SK-N-MC (cell line): ENCODE measurements at regions not wholly inside any gene's neighbourhood (a gene's known extent, or its start where the extent isn't known, plus 50 kb on each side); places are given as distances from the start of the nearest gene placed in this dataset.

Experiments
- DNase-seq: peaks from one replicate; pipeline ENCODE4 v3.0.0-alpha.2; 2011; ENCODE audit warnings: low read depth, low spot score
- H3K27ac ChIP-seq: fragments of 200-600 bp; sonication (generic); 2 replicates; pipeline ENCODE4 v1.5.1; 2016; ENCODE audit warnings: mixed run types
- H3K36me3 ChIP-seq: fragments of 200-600 bp; sonication (generic); 2 replicates; pipeline ENCODE4 v1.6.1; 2017; ENCODE audit warnings: antibody characterized with exemption, low read length, mixed read lengths; ENCODE audit not compliant: insufficient read depth
- H3K4me3 ChIP-seq: fragments of 200-600 bp; sonication (generic); 2 replicates; pipeline ENCODE4 v1.5.1; 2016
- H3K9ac ChIP-seq: fragments of 200-600 bp; sonication (generic); 2 replicates; pipeline ENCODE4 v1.8.0; 2017; ENCODE audit warnings: mixed run types, mixed read lengths; ENCODE audit not compliant: insufficient read length
- H3K9me3 ChIP-seq: fragments of 200-600 bp; sonication (generic); 2 replicates; pipeline ENCODE4 v1.6.1; 2017; ENCODE audit warnings: low read depth, mild to moderate bottlenecking, antibody characterized with exemption, low read length, moderate library complexity, mixed read lengths
- EZH2 ChIP-seq: fragments of 200-600 bp; sonication (generic); IDR thresholded peaks from one replicate; pipeline ENCODE4 v1.6.1; 2017; ENCODE audit warnings: antibody characterized with exemption
- FOXP2 ChIP-seq: optimal IDR thresholded peaks from 2 replicates; pipeline ENCODE3; 2011; ENCODE audit warnings: mild to moderate bottlenecking, moderate library complexity; ENCODE audit not compliant: insufficient read depth; ENCODE audit errors: extremely low read length, control extremely low read depth
- POLR2AphosphoS5 ChIP-seq: IDR thresholded peaks from 2 replicates; pipeline ENCODE4 v1.6.1; 2012; ENCODE audit warnings: mild to moderate bottlenecking, low read depth, low read length, borderline replicate concordance

DNA sequence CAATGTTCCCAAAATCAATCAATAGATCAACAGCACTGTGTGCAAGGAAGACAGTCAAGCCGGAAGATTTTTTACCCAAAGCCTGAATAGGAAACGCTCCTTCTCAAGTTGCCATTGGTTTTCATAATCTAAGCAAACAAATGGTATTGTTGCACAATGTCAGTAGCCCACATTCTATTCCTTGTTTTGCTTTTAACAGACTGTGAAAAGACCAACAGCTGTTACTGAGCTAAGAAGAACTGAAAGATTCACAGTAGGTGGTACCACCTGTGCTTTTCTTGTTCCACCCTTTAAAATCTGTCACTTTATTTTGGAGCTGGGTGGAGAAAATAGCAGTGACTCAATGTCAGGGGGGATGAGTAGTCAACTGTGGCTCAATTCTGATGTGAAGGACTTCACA, 357.5 kb upstream of the CADM2 start:
- TF ChIP-seq POLR2AphosphoS5: no peak
- no peak for TF ChIP-seq EZH2
- no peak for TF ChIP-seq FOXP2
- no peaks in the 10 kb centered on the region for H3K36me3 ChIP-seq
- no peak overlapping the region for H3K9ac ChIP-seq
- no peak for DNase-seq
- H3K9me3 ChIP-seq: no peaks in the 10 kb centered on the region
- no peak overlapping the region for H3K4me3 ChIP-seq
- H3K27ac ChIP-seq: no peak overlapping the region

DNA sequence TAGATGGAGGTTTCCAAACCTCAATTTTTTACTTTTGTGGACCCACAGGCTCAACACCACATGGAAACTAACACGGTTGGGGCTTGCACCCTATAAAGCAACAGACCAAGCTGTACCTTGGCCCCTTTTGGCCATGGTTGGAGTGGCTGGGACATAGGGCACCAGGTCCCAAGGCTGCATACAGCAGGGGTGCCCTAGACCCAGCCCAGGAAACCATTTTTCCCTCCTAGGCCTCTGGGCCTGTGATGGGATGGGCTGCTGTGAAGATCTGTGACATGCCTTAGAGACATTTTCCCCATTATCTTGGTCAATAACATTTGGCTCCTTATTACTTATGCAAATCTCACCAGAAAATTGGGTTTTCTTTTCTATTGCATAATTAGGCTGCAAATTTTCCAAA, 337.0 kb upstream of the CADM2 start:
- no peaks in the 10 kb centered on the region for H3K9me3 ChIP-seq
- H3K36me3 ChIP-seq: no peaks in the 10 kb centered on the region
- H3K4me3 ChIP-seq: no peak overlapping the region
- no peak for DNase-seq
- no peak for TF ChIP-seq POLR2AphosphoS5
- TF ChIP-seq FOXP2: no peak
- TF ChIP-seq EZH2: no peak
- H3K9ac ChIP-seq: no peak overlapping the region
- no peak overlapping the region for H3K27ac ChIP-seq

DNA sequence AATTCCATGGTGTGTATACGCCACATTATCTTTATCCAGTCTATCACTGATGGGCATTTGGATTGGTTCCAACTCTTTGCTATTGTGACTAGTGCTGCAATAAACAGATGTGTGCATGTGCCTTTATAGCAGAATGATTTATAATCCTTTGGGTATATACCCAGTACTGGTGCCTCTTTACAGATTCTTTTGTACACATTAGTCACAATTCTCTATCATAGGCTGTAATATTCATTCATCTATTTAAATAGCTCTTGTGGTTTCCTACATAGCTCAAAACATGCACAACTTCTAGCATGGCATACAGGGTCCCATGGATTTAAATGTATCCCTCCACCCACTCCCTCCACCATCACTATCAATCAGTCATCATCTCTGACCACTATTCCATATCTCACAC, 324.1 kb upstream of the CADM2 start:
- Histone ChIP-seq H3K4me3 (no peak overlapping the region), H3K9me3 (no peaks in the 10 kb centered on the region), H3K27ac (no peak overlapping the region), H3K36me3 (no peaks in the 10 kb centered on the region), H3K9ac (no peak overlapping the region)
- DNase-seq: no peak
- no peak for TF ChIP-seq POLR2AphosphoS5
- no peak for TF ChIP-seq FOXP2
- no peak for TF ChIP-seq EZH2

DNA sequence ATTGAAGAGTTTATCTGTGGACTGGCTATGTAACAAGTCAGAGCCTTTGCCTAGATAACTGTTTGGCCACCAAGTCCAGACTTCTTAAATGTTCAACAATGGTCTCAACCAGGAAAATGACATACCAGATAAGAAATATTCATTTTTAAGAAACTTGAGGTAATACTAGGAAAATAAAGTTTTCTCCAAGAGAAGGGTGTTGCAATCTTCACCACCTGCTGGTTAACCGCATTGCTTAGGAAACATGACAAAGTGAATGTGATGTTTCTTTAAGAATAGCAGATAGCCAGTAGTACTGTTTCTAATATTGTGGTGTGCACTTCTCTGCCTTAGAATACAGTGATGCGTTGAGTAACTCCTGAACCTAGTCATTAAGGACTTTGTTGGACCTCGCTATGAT, 321.5 kb upstream of the CADM2 start:
- Histone ChIP-seq H3K36me3 (no peaks in the 10 kb centered on the region), H3K9ac (no peak overlapping the region), H3K27ac (no peak overlapping the region), H3K4me3 (no peak overlapping the region), H3K9me3 (no peaks in the 10 kb centered on the region)
- TF ChIP-seq EZH2: no peak
- TF ChIP-seq POLR2AphosphoS5: no peak
- no peak for TF ChIP-seq FOXP2
- no peak for DNase-seq

DNA sequence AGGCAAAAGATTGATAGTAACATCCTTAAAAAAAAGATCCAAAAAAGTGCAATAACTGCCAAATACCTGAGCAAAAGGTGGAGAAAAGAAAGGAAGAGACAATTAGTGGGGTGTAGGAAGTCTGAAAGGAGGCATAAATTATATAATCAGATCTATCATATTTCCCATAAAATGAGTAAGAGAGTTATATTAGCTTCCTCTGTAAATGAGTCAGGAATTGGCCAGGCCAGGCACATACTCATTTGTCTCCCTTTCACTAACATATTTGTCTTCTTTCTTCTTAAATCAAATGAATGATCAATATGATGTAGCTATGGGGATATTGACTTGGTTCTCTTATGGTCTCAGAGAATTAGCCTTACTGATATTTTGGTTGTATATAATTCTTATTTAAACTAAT, 292.3 kb upstream of the CADM2 start:
- H3K4me3 ChIP-seq: no peak overlapping the region
- no peak overlapping the region for H3K9ac ChIP-seq
- no peaks in the 10 kb centered on the region for H3K9me3 ChIP-seq
- DNase-seq: no peak
- H3K36me3 ChIP-seq: no peaks in the 10 kb centered on the region
- H3K27ac ChIP-seq: no peak overlapping the region
- TF ChIP-seq POLR2AphosphoS5 (no peak), FOXP2 (no peak), EZH2 (no peak)

DNA sequence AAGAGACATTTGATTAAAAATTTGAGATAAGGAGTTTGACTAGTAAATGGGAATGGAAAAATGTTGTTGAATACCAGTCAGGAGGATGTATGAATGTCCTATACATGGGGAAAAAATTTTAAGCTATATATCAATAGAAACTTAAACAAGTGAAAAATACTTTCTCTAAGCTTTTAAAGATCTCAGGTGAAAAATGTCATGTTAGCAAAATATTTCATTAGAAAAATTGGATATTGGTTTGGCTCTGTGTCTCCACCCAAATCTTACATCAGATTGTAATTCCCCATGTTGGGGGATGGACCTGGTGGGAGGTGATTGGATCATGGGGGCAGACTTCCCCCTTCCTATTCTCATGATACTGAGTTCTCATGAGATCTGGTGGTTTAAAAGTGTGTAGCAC, 279.6 kb upstream of the CADM2 start:
- no peak overlapping the region for H3K4me3 ChIP-seq
- H3K9me3 ChIP-seq: no peaks in the 10 kb centered on the region
- TF ChIP-seq FOXP2: no peak
- TF ChIP-seq EZH2: no peak
- H3K36me3 ChIP-seq: no peaks in the 10 kb centered on the region
- H3K27ac ChIP-seq: no peak overlapping the region
- DNase-seq: no peak
- no peak overlapping the region for H3K9ac ChIP-seq

DNA sequence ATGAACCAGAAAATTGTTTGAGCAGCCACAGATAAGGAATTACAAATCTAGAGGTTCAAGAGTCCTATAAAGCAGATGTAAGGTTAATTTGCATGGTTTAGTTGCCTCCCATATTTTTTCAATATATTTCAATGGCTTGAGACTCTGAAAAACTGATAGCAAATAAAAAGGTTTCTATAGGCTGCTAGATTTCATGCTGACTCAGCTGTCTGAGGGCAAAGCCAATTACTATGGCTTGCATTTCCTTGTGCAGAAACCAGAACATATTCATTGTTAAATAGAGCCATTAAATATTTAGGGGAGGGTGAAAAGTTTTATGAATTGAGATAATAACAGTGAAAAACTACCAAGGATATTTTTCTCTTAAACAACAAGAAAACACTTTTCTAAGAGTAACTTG, 278.1 kb upstream of the CADM2 start:
- no peaks in the 10 kb centered on the region for H3K36me3 ChIP-seq
- TF ChIP-seq FOXP2: no peak
- TF ChIP-seq POLR2AphosphoS5: no peak
- TF ChIP-seq EZH2: no peak
- DNase-seq: peak; percentile 20

DNA sequence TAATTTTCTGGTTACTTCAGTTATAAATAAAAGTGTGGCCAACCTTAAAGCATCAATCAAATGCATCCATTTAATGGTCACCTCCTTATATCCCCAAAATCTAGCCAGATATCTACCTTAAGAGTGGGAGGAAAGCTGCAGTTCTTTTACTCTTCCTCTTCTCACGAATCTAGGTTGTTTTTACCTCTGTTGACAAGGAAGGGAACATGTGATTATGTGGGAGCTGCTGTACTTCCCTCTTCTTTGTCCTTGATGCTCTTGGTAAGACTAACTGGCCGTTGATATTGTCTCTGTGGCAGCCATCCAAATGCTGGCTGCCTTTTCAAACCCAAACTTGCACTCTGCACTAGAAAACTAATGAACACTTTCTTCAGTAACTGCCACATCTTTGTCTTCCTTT, 275.3 kb upstream of the CADM2 start:
- Histone ChIP-seq H3K9me3 (no peaks in the 10 kb centered on the region), H3K27ac (no peak overlapping the region), H3K36me3 (no peaks in the 10 kb centered on the region), H3K9ac (no peak overlapping the region), H3K4me3 (no peak overlapping the region)
- TF ChIP-seq EZH2: no peak
- no peak for TF ChIP-seq POLR2AphosphoS5
- TF ChIP-seq FOXP2: no peak
- no peak for DNase-seq

More for the DNA sequence above, 278.1 kb upstream of the CADM2 start:
- H3K4me3 ChIP-seq: no peak overlapping the region
- no peak overlapping the region; the same call in 1 of the 2 replicates for H3K27ac ChIP-seq
- no peaks in the 10 kb centered on the region for H3K9me3 ChIP-seq
- no peak overlapping the region for H3K9ac ChIP-seq

DNA sequence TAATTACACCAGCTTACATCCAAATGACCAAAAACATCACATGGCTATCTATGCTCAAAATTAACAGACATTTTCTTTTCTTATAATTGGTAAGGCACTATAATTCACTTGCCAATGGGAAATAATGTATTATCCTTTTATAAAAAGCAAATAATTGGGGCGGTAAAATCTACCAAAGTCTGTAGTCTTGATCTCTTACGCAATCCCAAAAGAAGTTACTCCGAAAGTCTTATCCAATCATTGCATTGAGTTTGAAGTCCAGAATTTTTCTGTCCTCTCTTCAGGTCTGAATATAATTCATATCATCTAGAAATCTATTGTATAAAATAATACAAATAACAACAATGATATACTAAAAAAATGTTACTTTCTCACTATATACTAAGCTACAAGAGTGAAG, 273.3 kb upstream of the CADM2 start:
- DNase-seq: no peak
- H3K9me3 ChIP-seq: no peaks in the 10 kb centered on the region
- H3K27ac ChIP-seq: no peak overlapping the region
- H3K4me3 ChIP-seq: no peak overlapping the region
- no peak for TF ChIP-seq EZH2
- no peak for TF ChIP-seq FOXP2
- no peak for TF ChIP-seq POLR2AphosphoS5
- H3K9ac ChIP-seq: no peak overlapping the region
- H3K36me3 ChIP-seq: no peaks in the 10 kb centered on the region
